ENCODE measurements at regions not wholly inside any gene's neighbourhood (a gene's known extent, or its start where the extent isn't known, plus 50 kb on each side); places are given as distances from the start of the nearest gene placed in this dataset.

DNA sequence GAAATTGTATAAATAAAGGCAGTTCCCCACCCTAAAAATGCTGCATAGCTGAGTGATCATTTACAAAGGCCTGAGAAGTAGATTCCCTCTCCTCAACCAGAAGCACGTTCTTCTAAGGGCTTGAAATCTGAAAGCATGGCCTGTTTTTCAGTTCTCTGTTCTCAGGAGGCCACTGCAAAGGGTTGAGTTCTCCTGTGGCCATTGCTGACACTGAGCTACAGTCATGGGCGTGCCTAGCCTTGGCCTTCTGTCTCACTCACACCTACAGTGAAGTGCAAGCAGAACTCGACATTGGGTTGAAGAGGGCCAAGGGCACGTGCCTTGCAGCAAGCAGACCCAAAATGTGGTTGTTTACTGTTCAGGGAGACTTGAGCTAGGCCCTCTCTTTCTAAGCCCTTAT lies 276.6 kb upstream of the VLDLR start:
- no peaks in the 10 kb centered on the region for H3K27me3 Mint-ChIP-seq (ENCODE audit: unreplicated experiment)
- H3K27ac Mint-ChIP-seq (ENCODE audit: unreplicated experiment): no peak overlapping the region
- H3K4me1 Mint-ChIP-seq (ENCODE audit: low read depth, unreplicated experiment): no peaks in the 10 kb centered on the region
- TF ChIP-seq, protein P1, sequence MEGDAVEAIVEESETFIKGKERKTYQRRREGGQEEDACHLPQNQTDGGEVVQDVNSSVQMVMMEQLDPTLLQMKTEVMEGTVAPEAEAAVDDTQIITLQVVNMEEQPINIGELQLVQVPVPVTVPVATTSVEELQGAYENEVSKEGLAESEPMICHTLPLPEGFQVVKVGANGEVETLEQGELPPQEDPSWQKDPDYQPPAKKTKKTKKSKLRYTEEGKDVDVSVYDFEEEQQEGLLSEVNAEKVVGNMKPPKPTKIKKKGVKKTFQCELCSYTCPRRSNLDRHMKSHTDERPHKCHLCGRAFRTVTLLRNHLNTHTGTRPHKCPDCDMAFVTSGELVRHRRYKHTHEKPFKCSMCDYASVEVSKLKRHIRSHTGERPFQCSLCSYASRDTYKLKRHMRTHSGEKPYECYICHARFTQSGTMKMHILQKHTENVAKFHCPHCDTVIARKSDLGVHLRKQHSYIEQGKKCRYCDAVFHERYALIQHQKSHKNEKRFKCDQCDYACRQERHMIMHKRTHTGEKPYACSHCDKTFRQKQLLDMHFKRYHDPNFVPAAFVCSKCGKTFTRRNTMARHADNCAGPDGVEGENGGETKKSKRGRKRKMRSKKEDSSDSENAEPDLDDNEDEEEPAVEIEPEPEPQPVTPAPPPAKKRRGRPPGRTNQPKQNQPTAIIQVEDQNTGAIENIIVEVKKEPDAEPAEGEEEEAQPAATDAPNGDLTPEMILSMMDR (IDR thresholded peaks at IDR 0.05; ENCODE audit: partially characterized antibody, unreplicated experiment): no peak
- H3K36me3 Mint-ChIP-seq (ENCODE audit: unreplicated experiment): no peaks in the 10 kb centered on the region
- no peak for DNase-seq
- no peak overlapping the region for H3K4me3 Mint-ChIP-seq (ENCODE audit: unreplicated experiment)
- peaks cover 5% of the 10 kb centered on the region for H3K9me3 Mint-ChIP-seq (ENCODE audit: unreplicated experiment)

DNA sequence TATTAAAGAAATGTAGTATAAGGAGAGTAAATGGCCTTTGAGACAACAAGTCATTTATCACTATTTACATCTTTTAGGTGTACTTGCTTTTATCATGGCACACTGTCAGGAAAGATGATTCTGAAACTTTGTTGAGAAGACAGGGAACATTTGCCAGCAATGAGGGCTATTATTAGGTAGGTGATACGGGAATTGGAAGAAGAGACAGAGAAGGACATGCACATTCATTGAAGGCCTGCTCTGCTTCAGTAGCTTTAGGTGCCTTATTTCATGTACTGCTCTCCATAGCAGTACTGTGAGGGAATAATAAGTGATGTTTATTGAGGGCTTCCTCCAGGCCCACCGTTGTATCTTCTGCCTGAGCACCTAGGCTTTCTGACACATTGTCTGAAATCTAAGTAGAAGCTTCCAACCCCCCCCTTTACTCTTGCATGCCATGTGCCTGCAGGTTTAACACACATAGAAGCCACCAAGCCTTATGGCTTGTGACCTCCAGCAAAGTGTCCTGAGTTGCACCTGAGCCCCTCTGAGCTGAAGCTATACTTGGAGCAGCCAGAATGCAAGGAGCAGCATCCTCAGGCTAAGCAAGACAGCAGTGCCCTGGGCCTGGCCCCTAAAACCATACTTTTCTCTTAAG lies 275.2 kb upstream of the VLDLR start:
- no peaks in the 10 kb centered on the region for H3K27me3 Mint-ChIP-seq (ENCODE audit: unreplicated experiment)
- H3K4me3 Mint-ChIP-seq (ENCODE audit: unreplicated experiment): no peak overlapping the region
- peaks cover 5% of the 10 kb centered on the region for H3K9me3 Mint-ChIP-seq (ENCODE audit: unreplicated experiment)
- TF ChIP-seq, protein P1 (IDR thresholded peaks at IDR 0.05; ENCODE audit: partially characterized antibody, unreplicated experiment): no peak
- no peak for DNase-seq
- no peak overlapping the region for H3K27ac Mint-ChIP-seq (ENCODE audit: unreplicated experiment)
- no peaks in the 10 kb centered on the region for H3K4me1 Mint-ChIP-seq (ENCODE audit: low read depth, unreplicated experiment)
- no peaks in the 10 kb centered on the region for H3K36me3 Mint-ChIP-seq (ENCODE audit: unreplicated experiment)

DNA sequence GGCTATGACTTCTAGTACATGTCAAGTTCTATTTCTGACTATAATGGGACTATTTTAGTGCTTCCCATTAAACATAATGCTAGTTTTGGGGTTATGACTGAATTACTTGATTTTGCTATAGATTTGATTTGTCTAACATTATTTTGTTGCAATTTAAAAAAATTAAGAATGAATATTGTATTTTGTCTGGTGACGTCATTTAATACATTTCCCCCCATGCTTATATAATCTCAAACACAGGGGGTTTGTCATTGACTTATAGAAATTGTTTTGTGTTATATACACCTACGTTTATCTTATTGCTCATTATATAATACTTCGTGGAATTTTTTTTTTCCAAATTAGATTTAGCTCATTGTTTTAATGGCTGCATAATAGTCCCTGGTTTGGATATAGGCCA lies 270.3 kb upstream of the VLDLR start:
- Mint-ChIP-seq H3K27me3 (ENCODE audit: unreplicated experiment) (peaks cover 4% of the 10 kb centered on the region), H3K27ac (ENCODE audit: unreplicated experiment) (no peak overlapping the region), H3K9me3 (ENCODE audit: unreplicated experiment) (peaks cover 5% of the 10 kb centered on the region), H3K4me1 (ENCODE audit: low read depth, unreplicated experiment) (no peaks in the 10 kb centered on the region), H3K4me3 (ENCODE audit: unreplicated experiment) (no peak overlapping the region), H3K36me3 (ENCODE audit: unreplicated experiment) (no peaks in the 10 kb centered on the region)
- TF ChIP-seq, protein P1 (IDR thresholded peaks at IDR 0.05; ENCODE audit: partially characterized antibody, unreplicated experiment): no peak
- DNase-seq: no peak

- TF ChIP-seq, protein P1 (IDR thresholded peaks at IDR 0.05; ENCODE audit: partially characterized antibody, unreplicated experiment): no peak
- no peak for DNase-seq
- Mint-ChIP-seq H3K9me3 (ENCODE audit: unreplicated experiment) (no peaks in the 10 kb centered on the region), H3K4me1 (ENCODE audit: low read depth, unreplicated experiment) (peaks cover 6% of the 10 kb centered on the region), H3K27ac (ENCODE audit: unreplicated experiment) (no peak overlapping the region), H3K27me3 (ENCODE audit: unreplicated experiment) (peaks cover 4% of the 10 kb centered on the region), H3K4me3 (ENCODE audit: unreplicated experiment) (no peak overlapping the region), H3K36me3 (ENCODE audit: unreplicated experiment) (no peaks in the 10 kb centered on the region)
Observed at GRCh38 chr9:2354216-2354615, 267.4 kb upstream of the VLDLR start.

DNA sequence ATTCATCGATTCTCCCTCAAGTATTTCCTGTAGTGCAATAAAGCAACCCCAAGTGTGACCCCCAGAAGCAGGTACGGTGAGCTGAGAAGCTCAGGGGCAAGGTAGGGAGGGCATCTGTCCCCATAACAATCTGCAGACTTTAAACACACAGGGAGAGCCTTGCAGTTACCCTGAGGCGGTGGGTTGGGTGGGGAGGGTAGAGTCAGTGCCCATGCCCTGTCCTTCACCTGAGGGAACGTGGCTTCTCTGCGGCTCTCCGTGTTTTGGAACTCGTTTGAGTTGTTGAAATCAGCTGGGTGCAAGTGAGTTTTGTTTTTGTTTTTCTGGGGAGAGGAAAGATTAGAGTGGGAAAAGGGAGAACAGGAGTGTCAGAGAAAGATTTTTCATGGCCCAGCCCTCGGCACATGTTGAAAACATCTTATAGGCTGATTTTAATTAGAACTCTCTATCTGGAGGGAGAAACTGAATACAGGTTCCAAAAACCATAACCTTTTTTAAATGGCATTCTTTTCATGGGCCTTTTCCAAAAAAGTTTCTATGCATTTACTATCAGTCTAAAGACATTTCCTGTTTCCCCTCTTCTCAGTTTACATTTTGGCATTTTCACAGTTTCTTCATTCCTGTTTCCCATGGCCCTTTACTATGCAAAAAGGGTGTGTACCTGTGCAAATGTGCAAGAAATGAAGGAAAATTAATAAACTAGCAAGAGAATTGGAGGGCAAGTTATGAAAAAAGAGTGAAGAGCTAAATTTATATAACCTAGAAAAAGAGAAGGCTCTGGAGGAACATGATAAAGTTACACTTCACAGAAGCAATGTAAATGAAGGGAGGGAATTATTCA lies 266.5 kb upstream of the VLDLR start:
- Mint-ChIP-seq H3K36me3 (ENCODE audit: unreplicated experiment) (no peaks in the 10 kb centered on the region), H3K9me3 (ENCODE audit: unreplicated experiment) (no peaks in the 10 kb centered on the region), H3K27ac (ENCODE audit: unreplicated experiment) (no peak overlapping the region), H3K27me3 (ENCODE audit: unreplicated experiment) (peaks cover 4% of the 10 kb centered on the region), H3K4me3 (ENCODE audit: unreplicated experiment) (no peak overlapping the region), H3K4me1 (ENCODE audit: low read depth, unreplicated experiment) (peaks cover 14% of the 10 kb centered on the region)
- TF ChIP-seq, protein P1 (IDR thresholded peaks at IDR 0.05; ENCODE audit: partially characterized antibody, unreplicated experiment): no peak
- DNase-seq: no peak

Measured in glutamatergic neuron (in vitro differentiated cells).